K562 (cell line): ENCODE measurements at regions not wholly inside any gene's neighbourhood (a gene's known extent, or its start where the extent isn't known, plus 50 kb on each side); places are given as distances from the start of the nearest gene placed in this dataset.

Experiments
- ATAC-seq: fragments of 200-7000 bp; cut with Tn5 transposase; 3 replicates; pipeline ENCODE4 v1.9.1; 2020; ENCODE audit warnings: moderate library complexity
- BruUV-seq: library from RNA; stranded (reverse); fragments of 400-500 nt; replicated peaks from 2 replicates; lab custom pipeline; 2021; lab: Mats Ljungman, UMichigan
- CTCF ChIA-PET: fragments of 300-600 bp; formaldehyde crosslinking; extraction: SDS; loops from one replicate; lab custom pipeline; 2021; ENCODE audit warnings: low intra/inter-chr PET ratio; lab: Yijun Ruan, JAX
- POLR2A ChIA-PET: fragments of 300-600, 350-650 bp; sonication (Branson Sonifier 250); formaldehyde crosslinking; extraction: SDS; loops from one replicate; lab custom pipeline; 2021; ENCODE audit warnings: antibody characterized with exemption, inconsistent platforms; lab: Yijun Ruan, JAX
- DNase-seq, 4 experiments: peaks; one replicate each; pipeline versions ENCODE4 v3.0.0 to v3.0.0-alpha.2; 2011 to 2018; ENCODE audit warnings: low spot score in 3 of 4, mixed read lengths in 3 of 4; ENCODE audit errors: extremely low read depth in 1 of 4
- FAIRE-seq: peaks from 2 replicates; lab custom pipeline; 2011; peaks lifted over from hg19 to GRCh38; lab: Jason Lieb, UNC
- H2AFZ ChIP-seq: 2 replicates; pipeline ENCODE4 v1.6.0; 2011; ENCODE audit warnings: low read depth, low read length, control low read depth, inconsistent platforms
- H3K27ac ChIP-seq: fragments of 200-600 bp; 3 replicates; pipeline ENCODE4 v1.8.0; 2011; ENCODE audit warnings: low read depth, mild to moderate bottlenecking, control low read depth, inconsistent platforms, low read length, moderate library complexity, mixed read lengths; ENCODE audit errors: extremely low read depth
- H3K27me3 ChIP-seq, 2 experiments: fragments of 300-600 bp in 1 of 2; 2 replicates in 1 of 2; 3 replicates in 1 of 2; pipeline versions ENCODE4 v1.6.0 to v1.8.0; 2011; ENCODE audit warnings: inconsistent platforms in 2 of 2, low read length in 2 of 2, mild to moderate bottlenecking in 1 of 2, mixed read lengths in 1 of 2, moderate library complexity in 1 of 2; ENCODE audit not compliant: control insufficient read depth in 2 of 2, insufficient read depth in 2 of 2
- H3K36me3 ChIP-seq: fragments of 300-600 bp; 3 replicates; pipeline ENCODE4 v1.8.0; 2011; ENCODE audit warnings: mild to moderate bottlenecking, low read length, inconsistent platforms; ENCODE audit not compliant: control insufficient read depth, insufficient read depth
- H3K4me1 ChIP-seq, 2 experiments: fragments of 200-600 bp in 1 of 2; replicated peaks in 1 of 2; 2 replicates in 1 of 2; 3 replicates in 1 of 2; pipeline versions ENCODE4 v1.5.1 to v1.8.0; 2011; ENCODE audit warnings: inconsistent platforms in 2 of 2, low read length in 2 of 2, mild to moderate bottlenecking in 1 of 2, mixed read lengths in 1 of 2, moderate library complexity in 1 of 2; ENCODE audit not compliant: control insufficient read depth in 2 of 2, insufficient read depth in 2 of 2
- H3K4me2 ChIP-seq: 2 replicates; pipeline ENCODE4 v1.6.1; 2011; ENCODE audit warnings: low read length, control low read depth, inconsistent platforms, mixed read lengths; ENCODE audit not compliant: insufficient read depth
- H3K4me3 ChIP-seq: fragments of 200-600 bp; sonication (generic), shearing (Covaris generic); 2 replicates; pipeline ENCODE4 v1.5.1; 2016; ENCODE audit warnings: control low read depth, inconsistent platforms
- H3K79me2 ChIP-seq: fragments of 200-600 bp; 3 replicates; pipeline ENCODE4 v1.8.0; 2011; ENCODE audit warnings: low read length, inconsistent platforms; ENCODE audit not compliant: control insufficient read depth, insufficient read depth
- H3K9ac ChIP-seq, 2 experiments: 2 replicates each; pipeline versions ENCODE4 v1.6.0 to v1.6.1; 2011; ENCODE audit warnings: low read depth in 2 of 2, low read length in 2 of 2, control low read depth in 1 of 2, inconsistent platforms in 1 of 2, mild to moderate bottlenecking in 1 of 2, mixed read lengths in 1 of 2; ENCODE audit not compliant: insufficient read depth in 1 of 2
- H3K9me1 ChIP-seq: one replicate; pipeline ENCODE4 v1.6.0; 2011; ENCODE audit warnings: inconsistent platforms, mild to moderate bottlenecking, low read length, moderate library complexity; ENCODE audit not compliant: control insufficient read depth, insufficient read depth
- H3K9me3 ChIP-seq: replicated peaks from 2 replicates; pipeline ENCODE4 v1.5.1; 2011; ENCODE audit warnings: low read depth, low read length, inconsistent platforms; ENCODE audit not compliant: control insufficient read depth, insufficient read depth
- H4K20me1 ChIP-seq: replicated peaks from 2 replicates; pipeline ENCODE4 v1.6.1; 2011; ENCODE audit warnings: low read length, inconsistent platforms, mixed read lengths; ENCODE audit not compliant: control insufficient read depth, insufficient read depth
- CTCF ChIP-seq, 3 experiments: IDR thresholded peaks in 2 of 3; conservative IDR thresholded peaks in 1 of 3; 2 replicates each; pipeline ENCODE4 v1.5.1; 2011 to 2012; ENCODE audit warnings: low read length in 3 of 3, mild to moderate bottlenecking in 3 of 3, control low read depth in 2 of 3, improper control_type of control experiment in 1 of 3, inconsistent platforms in 1 of 3, low read depth in 1 of 3, mixed read lengths in 1 of 3, moderate library complexity in 1 of 3; ENCODE audit not compliant: insufficient read depth in 2 of 3
- DPF2 ChIP-seq: fragments of 450-650 bp; IDR thresholded peaks from 2 replicates; pipeline ENCODE4 v1.6.1; 2016
- HDAC8 ChIP-seq: fragments of 450-650 bp; IDR thresholded peaks from 2 replicates; pipeline ENCODE4 v1.6.1; 2016; ENCODE audit warnings: mild to moderate bottlenecking, missing genetic modification characterization, moderate library complexity, missing compliant biosample characterization
- RBM14 ChIP-seq: fragments of 200-400 bp; formaldehyde crosslinking; IDR thresholded peaks from 2 replicates; pipeline ENCODE4 v1.6.1; 2018; ENCODE audit warnings: low read depth, mild to moderate bottlenecking, low read length, moderate library complexity, borderline replicate concordance; ENCODE audit not compliant: insufficient read depth
- SRF ChIP-seq, 2 experiments: fragments of 250-450, 450-650 bp in 1 of 2; sonication (Bioruptor Pico) in 1 of 2; sonication (generic) in 1 of 2; formaldehyde crosslinking; IDR thresholded peaks; 2 replicates each; pipeline versions ENCODE4 v1.5.0 to v1.5.1; 2020 to 2022; ENCODE audit warnings: mild to moderate bottlenecking in 1 of 2, missing genetic modification reagents in 1 of 2
- THAP7 ChIP-seq: fragments of 250-450 bp; sonication (Bioruptor Pico); IDR thresholded peaks from 2 replicates; pipeline ENCODE4 v1.5.0; 2021
- WGBS: fragments of 100-300 bp; shearing (Covaris generic); methylation state at CpG from one replicate; pipeline ENCODE4 v1.1.6; 2016; ENCODE audit warnings: low coverage, mixed read lengths; ENCODE audit not compliant: insufficient coverage; ENCODE audit errors: missing lambda C conversion rate; 5-methylcytosine and 5-hydroxymethylcytosine counted together
- in situ Hi-C: fragments of 300-500 bp; cut with MboI; formaldehyde crosslinking; loops from 4 replicates; pipeline ENCODE4 v1.15.0; 2018; ENCODE audit warnings: inconsistent platforms, mixed read lengths
- intact Hi-C: fragments of 100-400 bp; cut with micrococcal nuclease; formaldehyde crosslinking; loops from 2 replicates; pipeline ENCODE4 v1.14.2; 2022
- TF ChIP-seq, protein P1 (sequence below): fragments of 250-450 bp; sonication (Bioruptor Pico); IDR thresholded peaks from 2 replicates; pipeline ENCODE4 v1.5.0; 2021
- TF ChIP-seq, protein P2 (sequence below): fragments of 250-450 bp; sonication (Bioruptor Pico); IDR thresholded peaks from 2 replicates; pipeline ENCODE4 v1.4.0; 2020; ENCODE audit warnings: mild to moderate bottlenecking, moderate library complexity

DNA sequence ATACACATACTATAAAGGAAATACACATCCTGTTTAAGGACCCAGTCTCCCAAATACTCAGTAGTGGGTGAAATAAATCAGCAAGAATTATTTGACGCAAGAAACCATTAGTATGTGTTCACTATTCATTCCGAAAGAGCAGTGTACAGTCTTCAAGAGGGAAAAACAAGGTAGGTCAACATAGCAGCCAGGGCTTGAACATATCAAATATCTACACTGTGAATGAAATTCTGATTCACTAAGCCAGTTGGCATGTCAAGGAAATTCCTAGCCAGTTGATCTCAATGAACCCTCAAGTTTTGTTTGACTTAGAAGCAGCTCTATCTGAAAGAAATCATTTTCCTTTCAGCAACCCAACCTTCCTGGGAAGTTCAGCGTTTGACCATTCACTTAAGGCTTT, 99.0 kb downstream of the CNTN3 start:
- H4K20me1 ChIP-seq, result no peaks in the 10 kb centered on the region
- POLR2A ChIA-PET, result no interaction called here
- no peaks in the 10 kb centered on the region for H3K27me3 ChIP-seq
- BruUV-seq, result no TSS peak
- DNase-seq (no peak), ATAC-seq (no peak)
- no peak overlapping the region for H3K4me3 ChIP-seq
- in situ Hi-C loops, result no loop called here
- WGBS, result 0% methylated on average over 3 of the region's 3 CpGs
- H3K9me3 ChIP-seq, result no peaks in the 10 kb centered on the region
- no peak overlapping the region for H3K4me2 ChIP-seq
- TF ChIP-seq RBM14, result no peak
- TF ChIP-seq, all 486 proteins: peak for 0
- Histone ChIP-seq H3K9me1 (no peaks in the 10 kb centered on the region), H3K36me3 (no peaks in the 10 kb centered on the region), H3K79me2 (no peaks in the 10 kb centered on the region), H3K4me1 (no peaks in the 10 kb centered on the region), H2AFZ (no peak overlapping the region), H3K9ac (no peak overlapping the region), H3K27ac (no peak overlapping the region)
- intact Hi-C loops, result no loop called here
- CTCF ChIA-PET, result no interaction called here
- FAIRE-seq, result no peak

GRCh38 chr3:74511078-74511477, 103.4 kb downstream of the CNTN3 start:
- Histone ChIP-seq H4K20me1 (no peaks in the 10 kb centered on the region), H3K9me3 (no peaks in the 10 kb centered on the region), H3K4me3 (no peak overlapping the region), H3K4me2 (no peak overlapping the region), H3K4me1 (no peaks in the 10 kb centered on the region), H3K79me2 (no peaks in the 10 kb centered on the region), H3K27ac (no peak overlapping the region), H3K9ac (no peak overlapping the region), H3K9me1 (no peaks in the 10 kb centered on the region), H3K36me3 (no peaks in the 10 kb centered on the region), H3K27me3 (no peaks in the 10 kb centered on the region), H2AFZ (no peak overlapping the region)
- in situ Hi-C loops (no loop called here), intact Hi-C loops (no loop called here)
- POLR2A ChIA-PET, result no interaction called here
- BruUV-seq, result no TSS peak
- FAIRE-seq, result no peak
- CTCF ChIA-PET, result no interaction called here
- DNase-seq, result no peak
- ATAC-seq, result no peak
- TF ChIP-seq SRF (CRISPR knock-in tag; IDR thresholded peaks at IDR 0.05), result no peak
- TF ChIP-seq HDAC8 (tag), result no peak
- no peak for TF ChIP-seq CTCF (IDR thresholded peaks at IDR 0.05 in 2 of 3, conservative IDR thresholded peaks at IDR 0.05 in 1 of 3; ENCODE audit: insufficient read depth in 2 of 3, low read depth in 1 of 3, low read length in 3 of 3)
- TF ChIP-seq, protein P1, sequence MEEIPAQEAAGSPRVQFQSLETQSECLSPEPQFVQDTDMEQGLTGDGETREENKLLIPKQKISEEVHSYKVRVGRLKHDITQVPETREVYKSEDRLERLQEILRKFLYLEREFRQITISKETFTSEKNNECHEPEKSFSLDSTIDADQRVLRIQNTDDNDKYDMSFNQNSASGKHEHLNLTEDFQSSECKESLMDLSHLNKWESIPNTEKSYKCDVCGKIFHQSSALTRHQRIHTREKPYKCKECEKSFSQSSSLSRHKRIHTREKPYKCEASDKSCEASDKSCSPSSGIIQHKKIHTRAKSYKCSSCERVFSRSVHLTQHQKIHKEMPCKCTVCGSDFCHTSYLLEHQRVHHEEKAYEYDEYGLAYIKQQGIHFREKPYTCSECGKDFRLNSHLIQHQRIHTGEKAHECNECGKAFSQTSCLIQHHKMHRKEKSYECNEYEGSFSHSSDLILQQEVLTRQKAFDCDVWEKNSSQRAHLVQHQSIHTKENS, result no peak
- TF ChIP-seq, protein P2, sequence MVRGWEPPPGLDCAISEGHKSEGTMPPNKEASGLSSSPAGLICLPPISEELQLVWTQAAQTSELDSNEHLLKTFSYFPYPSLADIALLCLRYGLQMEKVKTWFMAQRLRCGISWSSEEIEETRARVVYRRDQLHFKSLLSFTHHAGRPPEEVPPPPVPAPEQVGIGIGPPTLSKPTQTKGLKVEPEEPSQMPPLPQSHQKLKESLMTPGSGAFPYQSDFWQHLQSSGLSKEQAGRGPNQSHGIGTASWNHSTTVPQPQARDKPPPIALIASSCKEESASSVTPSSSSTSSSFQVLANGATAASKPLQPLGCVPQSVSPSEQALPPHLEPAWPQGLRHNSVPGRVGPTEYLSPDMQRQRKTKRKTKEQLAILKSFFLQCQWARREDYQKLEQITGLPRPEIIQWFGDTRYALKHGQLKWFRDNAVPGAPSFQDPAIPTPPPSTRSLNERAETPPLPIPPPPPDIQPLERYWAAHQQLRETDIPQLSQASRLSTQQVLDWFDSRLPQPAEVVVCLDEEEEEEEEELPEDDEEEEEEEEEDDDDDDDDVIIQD, result no peak
- TF ChIP-seq DPF2, result no peak
- TF ChIP-seq THAP7, result no peak
